ENCODE measurements at regions not wholly inside any gene's neighbourhood (a gene's known extent, or its start where the extent isn't known, plus 50 kb on each side); places are given as distances from the start of the nearest gene placed in this dataset.

- no peak for TF ChIP-seq SNAI1 (CRISPR knock-in tag; IDR thresholded peaks at IDR 0.05; ENCODE audit: borderline replicate concordance)
- no peak for TF ChIP-seq SETDB1 (CRISPR knock-in tag; IDR thresholded peaks at IDR 0.05; ENCODE audit: borderline replicate concordance)
- TF ChIP-seq REL (CRISPR knock-in tag; conservative IDR thresholded peaks at IDR 0.05), result no peak
- no peak for TF ChIP-seq NR2F2 (IDR thresholded peaks at IDR 0.05; ENCODE audit: borderline replicate concordance, low read depth)
- TF ChIP-seq KLF16 (CRISPR knock-in tag; IDR thresholded peaks at IDR 0.05), result no peak
- TF ChIP-seq SMC3 (IDR thresholded peaks at IDR 0.05; ENCODE audit: low read length), result no peak
- no peak for TF ChIP-seq POLR2AphosphoS5 (IDR thresholded peaks at IDR 0.05; ENCODE audit: low read depth, low read length)
- no peak for TF ChIP-seq SUZ12 (IDR thresholded peaks at IDR 0.05; ENCODE audit: low read depth, low read length)
- TF ChIP-seq, protein P1, sequence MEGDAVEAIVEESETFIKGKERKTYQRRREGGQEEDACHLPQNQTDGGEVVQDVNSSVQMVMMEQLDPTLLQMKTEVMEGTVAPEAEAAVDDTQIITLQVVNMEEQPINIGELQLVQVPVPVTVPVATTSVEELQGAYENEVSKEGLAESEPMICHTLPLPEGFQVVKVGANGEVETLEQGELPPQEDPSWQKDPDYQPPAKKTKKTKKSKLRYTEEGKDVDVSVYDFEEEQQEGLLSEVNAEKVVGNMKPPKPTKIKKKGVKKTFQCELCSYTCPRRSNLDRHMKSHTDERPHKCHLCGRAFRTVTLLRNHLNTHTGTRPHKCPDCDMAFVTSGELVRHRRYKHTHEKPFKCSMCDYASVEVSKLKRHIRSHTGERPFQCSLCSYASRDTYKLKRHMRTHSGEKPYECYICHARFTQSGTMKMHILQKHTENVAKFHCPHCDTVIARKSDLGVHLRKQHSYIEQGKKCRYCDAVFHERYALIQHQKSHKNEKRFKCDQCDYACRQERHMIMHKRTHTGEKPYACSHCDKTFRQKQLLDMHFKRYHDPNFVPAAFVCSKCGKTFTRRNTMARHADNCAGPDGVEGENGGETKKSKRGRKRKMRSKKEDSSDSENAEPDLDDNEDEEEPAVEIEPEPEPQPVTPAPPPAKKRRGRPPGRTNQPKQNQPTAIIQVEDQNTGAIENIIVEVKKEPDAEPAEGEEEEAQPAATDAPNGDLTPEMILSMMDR (CRISPR knock-in tag; IDR thresholded peaks at IDR 0.05), result no peak
Measured at GRCh38 chr5:24226479-24226878, 418.3 kb downstream of the CDH10 start.

Data from HepG2 (cell line).